SK-N-MC (cell line): ENCODE measurements at regions not wholly inside any gene's neighbourhood (a gene's known extent, or its start where the extent isn't known, plus 50 kb on each side); places are given as distances from the start of the nearest gene placed in this dataset.
"Not testable (repeated sequence)": the region's sequence is repeated elsewhere in the genome, so short reads cannot be mapped to it uniquely, and the experiment has no call there.

Experiments used
- EZH2 ChIP-seq: fragments of 200-600 bp; sonication (generic); IDR thresholded peaks from one replicate; pipeline ENCODE4 v1.6.1; 2017; ENCODE audit warnings: antibody characterized with exemption
- POLR2AphosphoS5 ChIP-seq: IDR thresholded peaks from 2 replicates; pipeline ENCODE4 v1.6.1; 2012; ENCODE audit warnings: mild to moderate bottlenecking, low read depth, low read length, borderline replicate concordance

- TF ChIP-seq POLR2AphosphoS5, EZH2: not testable (repeated sequence)
These were observed 117.3 kb upstream of the GJE1 start for GRCh38 chr6:142015463-142015862.
